ENCODE measurements at regions not wholly inside any gene's neighbourhood (a gene's known extent, or its start where the extent isn't known, plus 50 kb on each side); places are given as distances from the start of the nearest gene placed in this dataset.

GRCh38 chr9:17031546-17031945, 103.3 kb upstream of the CNTLN start:
- TF ChIP-seq CTCF (IDR thresholded peaks at IDR 0.05) (no peak), POLR2AphosphoS5 (IDR thresholded peaks at IDR 0.05; ENCODE audit: low read depth, low read length) (no peak)
